T-helper 1 cell treated with Interleukin-12 subunit alpha and Interleukin-12 subunit beta and Interleukin-4 antibody, amounts not matched to agents 30 ng/mL and 1 ng/mL, for 36 hours (primary cell): ENCODE measurements at regions not wholly inside any gene's neighbourhood (a gene's known extent, or its start where the extent isn't known, plus 50 kb on each side); places are given as distances from the start of the nearest gene placed in this dataset.

ENCODE experiments used
- intact Hi-C: fragments of 100-400 bp; cut with micrococcal nuclease; formaldehyde crosslinking; loops from one replicate; pipeline ENCODE4 v1.15.1; 2024

DNA sequence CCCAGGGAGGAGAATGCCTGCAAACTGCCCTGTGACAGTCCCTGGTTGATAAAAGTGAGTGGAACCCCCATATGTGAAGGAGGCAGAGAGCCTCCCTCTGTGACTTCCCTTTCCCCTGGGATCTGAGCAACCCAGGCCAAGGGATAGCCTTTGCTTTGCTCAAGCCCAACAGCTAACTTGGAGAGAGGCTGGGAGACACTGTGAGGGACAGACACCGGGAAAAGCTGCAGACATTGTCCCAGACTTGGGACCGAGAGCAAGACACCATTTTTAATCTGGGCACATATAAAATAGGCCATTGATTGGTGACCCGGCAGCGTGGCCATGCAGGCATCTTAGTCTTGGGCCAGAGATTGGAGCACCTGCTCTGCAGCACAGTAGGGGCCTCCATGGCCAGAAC is 96.1 kb upstream of the SALL3 start:
- intact Hi-C loops: no loop called here

GRCh38 chr18:78884502-78884901 is 95.1 kb upstream of the SALL3 start:
- intact Hi-C loops: no loop called here

GRCh38 chr18:78889250-78889649 is 90.4 kb upstream of the SALL3 start:
- intact Hi-C loops: no loop called here

- intact Hi-C loops: no loop called here
These were observed 89.2 kb upstream of the SALL3 start for GRCh38 chr18:78890388-78890787.

DNA sequence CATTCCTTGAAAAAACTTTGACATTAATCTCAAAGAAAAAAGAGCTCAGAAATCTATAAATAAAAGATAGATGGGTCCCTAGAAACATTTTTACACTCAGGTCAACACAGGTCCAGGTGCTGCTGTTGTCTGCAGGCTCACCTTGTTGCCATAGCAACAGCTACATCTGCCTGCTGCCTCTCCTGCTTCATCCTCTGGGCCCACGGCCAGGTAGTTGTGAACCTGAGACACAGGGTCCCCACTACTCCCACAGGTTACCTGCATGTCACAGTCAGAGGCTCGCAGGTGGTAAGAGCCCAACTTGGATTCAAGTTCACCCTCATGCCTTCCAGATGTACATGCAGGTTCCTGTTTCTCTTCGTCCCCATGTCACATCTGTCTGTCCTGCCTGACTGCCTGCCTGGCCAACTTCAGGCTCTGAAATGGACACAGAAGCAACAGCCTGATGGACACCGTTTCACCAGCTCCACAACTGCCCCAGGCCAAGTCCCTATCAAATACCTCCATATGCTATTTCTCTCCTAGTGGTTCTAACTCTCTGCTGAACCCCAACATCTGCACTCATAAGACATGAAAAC is 88.3 kb upstream of the SALL3 start:
- intact Hi-C loops: no loop called here

DNA sequence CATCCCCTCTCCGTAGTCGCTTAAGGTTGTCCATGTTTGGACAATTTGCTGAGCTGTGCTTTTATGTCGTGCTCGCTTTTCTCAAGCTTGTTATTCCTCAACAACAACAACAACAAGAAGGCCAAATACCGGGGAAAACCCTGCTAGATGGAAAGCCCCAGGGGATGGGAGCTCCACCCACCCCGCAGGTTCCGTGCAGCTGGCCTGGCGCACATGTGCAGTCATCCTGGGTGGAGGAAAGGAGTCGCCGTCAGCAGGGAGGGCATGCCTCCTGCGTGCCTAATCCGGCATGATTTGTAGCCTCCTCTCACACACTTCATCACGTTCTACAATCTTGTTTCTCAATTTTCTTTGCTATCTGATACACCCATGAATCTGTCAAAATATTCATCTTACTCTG is 87.4 kb upstream of the SALL3 start:
- intact Hi-C loops: no loop called here

- intact Hi-C loops: no loop called here
These were observed 86.9 kb upstream of the SALL3 start for GRCh38 chr18:78892721-78893120.

- intact Hi-C loops: no loop called here
These were observed 86.2 kb upstream of the SALL3 start for GRCh38 chr18:78893281-78894032.

DNA sequence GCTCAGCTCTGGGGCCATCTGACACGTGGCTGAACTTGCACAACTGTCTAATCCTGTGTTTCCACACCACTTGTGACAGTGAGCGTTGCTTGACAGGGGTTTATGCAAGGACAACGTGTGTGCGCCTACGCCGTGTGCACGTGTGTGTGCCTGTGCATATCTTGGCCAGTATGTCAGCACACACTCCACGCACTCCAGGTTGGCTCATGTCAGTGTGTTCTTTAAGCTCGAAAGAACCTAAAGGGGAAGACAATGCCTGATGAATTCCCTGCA is 85.6 kb upstream of the SALL3 start:
- intact Hi-C loops: no loop called here

- intact Hi-C loops: no loop called here
These were observed 84.2 kb upstream of the SALL3 start for GRCh38 chr18:78895207-78896001.

DNA sequence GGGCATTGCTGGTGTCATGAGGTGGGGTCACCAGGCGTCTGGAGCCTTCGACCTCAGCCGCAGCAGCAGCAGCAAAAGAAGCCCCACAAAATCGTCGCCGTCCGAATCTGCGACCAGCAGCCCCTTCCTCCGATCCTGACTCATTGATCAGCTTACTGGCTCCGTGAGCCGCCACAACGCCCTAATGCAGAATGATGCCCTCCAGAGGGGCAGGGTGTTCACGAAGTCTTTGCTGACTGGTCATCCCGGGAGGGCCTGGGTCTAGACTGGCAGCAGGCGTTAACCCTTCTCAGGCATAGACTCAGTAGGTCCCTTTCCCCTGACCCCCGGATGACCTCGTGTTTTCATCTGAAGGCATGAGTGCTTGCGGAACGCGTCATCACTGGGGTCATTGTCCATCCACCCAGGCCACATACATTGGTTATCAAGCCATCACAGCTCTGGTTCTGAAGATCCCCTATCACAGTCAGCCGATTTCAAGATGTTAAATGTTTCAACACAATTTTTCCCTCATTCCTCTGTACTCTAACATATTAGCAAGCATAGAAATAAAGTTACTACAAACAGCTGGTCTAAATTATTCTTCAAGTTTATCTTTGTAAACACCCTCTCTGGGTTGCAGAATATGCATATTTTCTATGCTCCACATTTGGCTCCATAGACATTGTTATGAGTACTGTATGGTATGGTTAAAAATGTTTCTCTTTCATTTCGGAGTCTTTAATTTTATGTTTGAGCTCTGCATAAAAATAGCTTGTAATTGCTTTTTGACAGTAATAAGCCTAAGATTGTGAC is 83.3 kb upstream of the SALL3 start:
- intact Hi-C loops: no loop called here

GRCh38 chr18:78898066-78898465 is 81.6 kb upstream of the SALL3 start:
- intact Hi-C loops: no loop called here

DNA sequence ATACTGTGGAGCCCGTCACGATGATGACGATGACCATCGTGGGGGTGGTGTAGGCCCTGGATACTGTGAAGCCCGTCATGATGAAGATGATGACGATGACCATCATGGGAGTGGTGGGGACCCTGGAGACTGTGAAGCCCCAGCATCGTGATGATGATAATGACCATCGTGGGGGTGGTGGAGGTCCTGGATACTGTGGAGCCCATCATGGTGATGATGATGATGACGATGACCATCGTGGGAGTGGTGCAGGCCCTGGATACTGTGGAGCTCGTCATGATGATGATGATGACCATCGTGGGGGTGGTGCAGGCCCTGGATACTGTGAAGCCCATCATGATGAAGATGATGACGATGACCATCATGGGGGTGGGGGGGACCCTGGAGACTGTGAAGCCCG is 81.0 kb upstream of the SALL3 start:
- intact Hi-C loops: no loop called here

DNA sequence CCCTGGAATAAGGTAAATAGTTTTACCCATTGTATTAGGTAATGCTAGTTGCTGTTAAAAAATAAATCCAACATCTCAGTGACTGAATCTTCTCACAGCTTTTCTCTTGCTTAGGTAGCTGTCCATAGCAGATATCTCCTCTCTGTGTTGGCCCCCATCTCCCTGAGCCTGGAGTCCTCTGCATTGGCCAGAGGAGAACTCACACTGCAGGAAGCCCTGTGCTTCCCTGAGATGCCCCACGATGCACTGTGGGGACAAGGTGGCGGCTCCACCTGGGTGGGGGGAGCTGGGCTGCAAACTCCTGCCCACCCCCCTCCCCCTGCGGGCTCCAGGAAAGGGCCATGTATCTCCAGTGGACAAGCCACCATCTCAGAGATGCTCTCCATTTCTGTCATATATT is 80.4 kb upstream of the SALL3 start:
- intact Hi-C loops: no loop called here

GRCh38 chr18:78900938-78901909 is 78.4 kb upstream of the SALL3 start:
- intact Hi-C loops: no loop called here

DNA sequence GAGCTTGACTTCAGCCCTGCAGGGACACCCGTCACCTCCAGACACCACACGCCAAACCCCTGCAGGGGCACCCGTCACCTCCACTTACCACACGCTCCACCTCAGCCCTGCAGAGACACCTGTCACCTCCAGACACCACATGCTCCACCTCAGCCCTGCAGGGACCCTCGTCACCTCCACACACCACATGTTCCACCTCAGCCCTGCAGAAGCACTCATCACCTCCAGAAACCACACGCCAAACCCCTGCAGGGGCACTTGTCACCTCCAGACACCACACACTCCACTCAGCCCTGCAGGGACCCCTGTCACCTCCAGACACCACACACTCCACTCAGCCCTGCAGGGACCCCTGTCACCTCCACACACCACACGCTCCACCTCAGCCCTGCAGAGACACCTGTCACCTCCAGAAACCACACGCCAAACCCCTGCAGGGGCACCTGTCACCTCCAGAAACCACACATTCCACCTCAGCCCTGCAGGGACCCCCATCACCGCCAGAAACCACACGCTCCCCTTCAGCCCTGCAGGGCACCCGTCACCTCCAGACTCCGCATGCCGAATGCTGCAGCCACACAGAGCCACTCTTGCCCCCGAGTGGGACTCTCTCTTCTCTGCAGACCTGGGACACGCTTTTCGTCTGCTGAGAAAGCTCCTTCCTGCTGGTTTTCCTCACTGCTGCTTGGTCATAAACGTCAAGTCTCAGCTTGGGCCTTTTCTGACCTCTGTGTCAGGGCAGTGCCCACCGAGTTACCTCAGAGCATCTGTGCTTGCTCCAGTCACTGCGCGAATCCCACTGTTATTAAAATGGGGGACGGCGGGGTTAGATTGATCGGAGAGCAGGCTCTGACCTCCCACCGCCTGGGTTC is 77.5 kb upstream of the SALL3 start:
- intact Hi-C loops: no loop called here

- intact Hi-C loops: no loop called here
These were observed 76.7 kb upstream of the SALL3 start for GRCh38 chr18:78902795-78903435.

GRCh38 chr18:78903436-78904178 is 76.0 kb upstream of the SALL3 start:
- intact Hi-C loops: no loop called here

GRCh38 chr18:78904179-78904531 is 75.5 kb upstream of the SALL3 start:
- intact Hi-C loops: no loop called here
